Right lobe of liver (tissue), 4 donors: ENCODE measurements at regions not wholly inside any gene's neighbourhood (a gene's known extent, or its start where the extent isn't known, plus 50 kb on each side); places are given as distances from the start of the nearest gene placed in this dataset.

ENCODE experiments used
- POLR2A ChIP-seq: fragments of 450-650 bp; IDR thresholded peaks from one replicate; pipeline ENCODE4 v1.6.1; 2017; ENCODE audit warnings: antibody characterized with exemption, mild to moderate bottlenecking
- TF ChIP-seq, protein P1 (sequence below), 4 donors: fragments of 200-600 bp in 3 of 4; fragments of 450-650 bp in 1 of 4; IDR thresholded peaks; one replicate each; pipeline versions ENCODE4 v1.5.1 to v1.8.0; 2016 to 2022; ENCODE audit warnings: antibody characterized with exemption in 4 of 4, mild to moderate bottlenecking in 2 of 4
- donor health status: DM: no; HTN: no; CAD: no.
- donor health status: DM: no; HTN: no; CAD: no.
- donor health status: DM: no; HTN: yes; CAD: no.

DNA sequence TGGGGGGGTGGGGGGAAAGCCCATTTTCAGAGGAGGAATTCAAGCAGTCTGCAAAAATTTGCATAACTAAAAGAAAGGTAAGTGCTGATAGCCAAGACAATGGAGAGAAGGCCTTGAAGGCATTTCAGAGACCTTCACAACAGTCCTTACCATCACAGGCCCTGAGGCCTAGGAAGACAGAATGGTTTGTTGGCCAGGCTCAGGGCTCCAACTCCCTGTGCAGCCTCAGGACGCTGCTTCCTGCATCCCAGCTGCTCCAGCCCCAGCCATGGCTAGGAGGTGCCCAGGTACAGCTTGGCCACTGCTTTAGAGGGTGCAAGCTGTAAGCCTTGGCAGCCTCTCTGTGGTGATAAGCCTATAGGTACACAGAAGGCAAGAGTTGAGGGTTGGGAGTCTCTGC lies 571.6 kb downstream of the MATN1 start:
- TF ChIP-seq, protein P1, sequence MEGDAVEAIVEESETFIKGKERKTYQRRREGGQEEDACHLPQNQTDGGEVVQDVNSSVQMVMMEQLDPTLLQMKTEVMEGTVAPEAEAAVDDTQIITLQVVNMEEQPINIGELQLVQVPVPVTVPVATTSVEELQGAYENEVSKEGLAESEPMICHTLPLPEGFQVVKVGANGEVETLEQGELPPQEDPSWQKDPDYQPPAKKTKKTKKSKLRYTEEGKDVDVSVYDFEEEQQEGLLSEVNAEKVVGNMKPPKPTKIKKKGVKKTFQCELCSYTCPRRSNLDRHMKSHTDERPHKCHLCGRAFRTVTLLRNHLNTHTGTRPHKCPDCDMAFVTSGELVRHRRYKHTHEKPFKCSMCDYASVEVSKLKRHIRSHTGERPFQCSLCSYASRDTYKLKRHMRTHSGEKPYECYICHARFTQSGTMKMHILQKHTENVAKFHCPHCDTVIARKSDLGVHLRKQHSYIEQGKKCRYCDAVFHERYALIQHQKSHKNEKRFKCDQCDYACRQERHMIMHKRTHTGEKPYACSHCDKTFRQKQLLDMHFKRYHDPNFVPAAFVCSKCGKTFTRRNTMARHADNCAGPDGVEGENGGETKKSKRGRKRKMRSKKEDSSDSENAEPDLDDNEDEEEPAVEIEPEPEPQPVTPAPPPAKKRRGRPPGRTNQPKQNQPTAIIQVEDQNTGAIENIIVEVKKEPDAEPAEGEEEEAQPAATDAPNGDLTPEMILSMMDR (IDR thresholded peaks at IDR 0.05) = no peak
- no peak for TF ChIP-seq POLR2A
